WTC11 (cell line): ENCODE measurements at regions not wholly inside any gene's neighbourhood (a gene's known extent, or its start where the extent isn't known, plus 50 kb on each side); places are given as distances from the start of the nearest gene placed in this dataset.

Experiments
- ESRRA ChIP-seq: sonication (generic); formaldehyde crosslinking; IDR thresholded peaks from 2 replicates; pipeline ENCODE4 v1.8.1; 2022; ENCODE audit warnings: mild to moderate bottlenecking, missing genetic modification reagents, borderline replicate concordance
- NFYB ChIP-seq: sonication (generic); formaldehyde crosslinking; conservative IDR thresholded peaks from 2 replicates; pipeline ENCODE4 v1.8.0; 2022; ENCODE audit warnings: low read depth, missing genetic modification reagents
- NR1H2 ChIP-seq: sonication (generic); formaldehyde crosslinking; IDR thresholded peaks from 2 replicates; pipeline ENCODE4 v1.9.0; 2021; ENCODE audit warnings: mild to moderate bottlenecking, moderate library complexity, missing genetic modification reagents
- NR3C1 ChIP-seq: sonication (generic); formaldehyde crosslinking; conservative IDR thresholded peaks from 2 replicates; pipeline ENCODE4 v1.8.1; 2023; ENCODE audit warnings: low read depth, mild to moderate bottlenecking, missing genetic modification reagents
- TEAD4 ChIP-seq: sonication (generic); formaldehyde crosslinking; IDR thresholded peaks from 2 replicates; pipeline ENCODE4 v1.8.0; 2022; ENCODE audit warnings: mild to moderate bottlenecking, missing genetic modification reagents
- TF ChIP-seq, protein P1 (sequence below): sonication (generic); formaldehyde crosslinking; IDR thresholded peaks from 2 replicates; pipeline ENCODE4 v1.8.1; 2023; ENCODE audit warnings: mild to moderate bottlenecking, missing genetic modification reagents, moderate library complexity
- TF ChIP-seq, protein P2 (sequence below): sonication (generic); formaldehyde crosslinking; IDR thresholded peaks from 2 replicates; pipeline ENCODE4 v1.8.0; 2022; ENCODE audit warnings: mild to moderate bottlenecking, missing genetic modification reagents
- TF ChIP-seq, protein P3 (sequence below): sonication (generic); formaldehyde crosslinking; IDR thresholded peaks from 2 replicates; pipeline ENCODE4 v1.8.1; 2022; ENCODE audit warnings: missing genetic modification reagents, borderline replicate concordance
- TF ChIP-seq, protein P4 (sequence below): sonication (generic); formaldehyde crosslinking; IDR thresholded peaks from 2 replicates; pipeline ENCODE4 v1.8.0; 2022; ENCODE audit warnings: mild to moderate bottlenecking, missing genetic modification reagents
- TF ChIP-seq, protein P5 (sequence below): fragments of 200-600 bp; IDR thresholded peaks from 2 replicates; pipeline ENCODE4 v1.8.0; 2022; ENCODE audit warnings: antibody characterized with exemption
- TF ChIP-seq, protein P6 (sequence below): sonication (generic); formaldehyde crosslinking; IDR thresholded peaks from 2 replicates; pipeline ENCODE4 v1.8.0; 2022; ENCODE audit warnings: mild to moderate bottlenecking, missing genetic modification reagents
- TF ChIP-seq, protein P7 (sequence below): fragments of 250-450 bp; sonication (Bioruptor Pico); IDR thresholded peaks from 2 replicates; pipeline ENCODE4 v2.1.2; 2022; ENCODE audit warnings: mild to moderate bottlenecking, moderate library complexity

DNA sequence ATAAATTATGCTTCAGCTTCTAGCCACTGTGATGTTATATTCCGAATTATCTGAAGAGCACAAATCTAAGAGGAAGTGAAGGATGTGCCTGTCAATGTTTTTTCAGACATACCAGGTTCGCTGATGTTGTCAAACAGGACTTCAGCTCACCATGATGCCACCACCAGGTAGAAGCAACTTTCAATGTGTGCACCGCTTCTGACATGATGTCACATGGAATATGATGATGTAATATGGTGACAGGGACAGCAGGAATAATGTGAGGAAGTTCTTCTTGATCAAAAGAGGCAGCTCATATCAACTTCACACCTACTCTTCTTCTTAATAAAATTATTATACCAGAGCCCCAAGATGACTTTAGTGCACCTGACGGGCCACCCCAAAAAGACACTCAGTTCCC, 893.2 kb downstream of the BCL11A start:
- TF ChIP-seq NFYB (CRISPR knock-in tag), result no peak
- TF ChIP-seq, protein P1, sequence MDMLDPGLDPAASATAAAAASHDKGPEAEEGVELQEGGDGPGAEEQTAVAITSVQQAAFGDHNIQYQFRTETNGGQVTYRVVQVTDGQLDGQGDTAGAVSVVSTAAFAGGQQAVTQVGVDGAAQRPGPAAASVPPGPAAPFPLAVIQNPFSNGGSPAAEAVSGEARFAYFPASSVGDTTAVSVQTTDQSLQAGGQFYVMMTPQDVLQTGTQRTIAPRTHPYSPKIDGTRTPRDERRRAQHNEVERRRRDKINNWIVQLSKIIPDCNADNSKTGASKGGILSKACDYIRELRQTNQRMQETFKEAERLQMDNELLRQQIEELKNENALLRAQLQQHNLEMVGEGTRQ (CRISPR knock-in tag), result no peak
- TF ChIP-seq, protein P2, sequence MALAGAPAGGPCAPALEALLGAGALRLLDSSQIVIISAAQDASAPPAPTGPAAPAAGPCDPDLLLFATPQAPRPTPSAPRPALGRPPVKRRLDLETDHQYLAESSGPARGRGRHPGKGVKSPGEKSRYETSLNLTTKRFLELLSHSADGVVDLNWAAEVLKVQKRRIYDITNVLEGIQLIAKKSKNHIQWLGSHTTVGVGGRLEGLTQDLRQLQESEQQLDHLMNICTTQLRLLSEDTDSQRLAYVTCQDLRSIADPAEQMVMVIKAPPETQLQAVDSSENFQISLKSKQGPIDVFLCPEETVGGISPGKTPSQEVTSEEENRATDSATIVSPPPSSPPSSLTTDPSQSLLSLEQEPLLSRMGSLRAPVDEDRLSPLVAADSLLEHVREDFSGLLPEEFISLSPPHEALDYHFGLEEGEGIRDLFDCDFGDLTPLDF, result no peak
- TF ChIP-seq, protein P3, sequence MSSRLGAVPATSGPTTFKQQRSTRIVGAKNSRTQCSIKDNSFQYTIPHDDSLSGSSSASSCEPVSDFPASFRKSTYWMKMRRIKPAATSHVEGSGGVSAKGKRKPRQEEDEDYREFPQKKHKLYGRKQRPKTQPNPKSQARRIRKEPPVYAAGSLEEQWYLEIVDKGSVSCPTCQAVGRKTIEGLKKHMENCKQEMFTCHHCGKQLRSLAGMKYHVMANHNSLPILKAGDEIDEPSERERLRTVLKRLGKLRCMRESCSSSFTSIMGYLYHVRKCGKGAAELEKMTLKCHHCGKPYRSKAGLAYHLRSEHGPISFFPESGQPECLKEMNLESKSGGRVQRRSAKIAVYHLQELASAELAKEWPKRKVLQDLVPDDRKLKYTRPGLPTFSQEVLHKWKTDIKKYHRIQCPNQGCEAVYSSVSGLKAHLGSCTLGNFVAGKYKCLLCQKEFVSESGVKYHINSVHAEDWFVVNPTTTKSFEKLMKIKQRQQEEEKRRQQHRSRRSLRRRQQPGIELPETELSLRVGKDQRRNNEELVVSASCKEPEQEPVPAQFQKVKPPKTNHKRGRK (CRISPR knock-in tag), result no peak
- TF ChIP-seq, protein P4, sequence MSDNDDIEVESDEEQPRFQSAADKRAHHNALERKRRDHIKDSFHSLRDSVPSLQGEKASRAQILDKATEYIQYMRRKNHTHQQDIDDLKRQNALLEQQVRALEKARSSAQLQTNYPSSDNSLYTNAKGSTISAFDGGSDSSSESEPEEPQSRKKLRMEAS (CRISPR knock-in tag), result no peak
- no peak for TF ChIP-seq ESRRA (CRISPR knock-in tag)
- TF ChIP-seq, protein P5, sequence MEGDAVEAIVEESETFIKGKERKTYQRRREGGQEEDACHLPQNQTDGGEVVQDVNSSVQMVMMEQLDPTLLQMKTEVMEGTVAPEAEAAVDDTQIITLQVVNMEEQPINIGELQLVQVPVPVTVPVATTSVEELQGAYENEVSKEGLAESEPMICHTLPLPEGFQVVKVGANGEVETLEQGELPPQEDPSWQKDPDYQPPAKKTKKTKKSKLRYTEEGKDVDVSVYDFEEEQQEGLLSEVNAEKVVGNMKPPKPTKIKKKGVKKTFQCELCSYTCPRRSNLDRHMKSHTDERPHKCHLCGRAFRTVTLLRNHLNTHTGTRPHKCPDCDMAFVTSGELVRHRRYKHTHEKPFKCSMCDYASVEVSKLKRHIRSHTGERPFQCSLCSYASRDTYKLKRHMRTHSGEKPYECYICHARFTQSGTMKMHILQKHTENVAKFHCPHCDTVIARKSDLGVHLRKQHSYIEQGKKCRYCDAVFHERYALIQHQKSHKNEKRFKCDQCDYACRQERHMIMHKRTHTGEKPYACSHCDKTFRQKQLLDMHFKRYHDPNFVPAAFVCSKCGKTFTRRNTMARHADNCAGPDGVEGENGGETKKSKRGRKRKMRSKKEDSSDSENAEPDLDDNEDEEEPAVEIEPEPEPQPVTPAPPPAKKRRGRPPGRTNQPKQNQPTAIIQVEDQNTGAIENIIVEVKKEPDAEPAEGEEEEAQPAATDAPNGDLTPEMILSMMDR, result no peak
- TF ChIP-seq, protein P6, sequence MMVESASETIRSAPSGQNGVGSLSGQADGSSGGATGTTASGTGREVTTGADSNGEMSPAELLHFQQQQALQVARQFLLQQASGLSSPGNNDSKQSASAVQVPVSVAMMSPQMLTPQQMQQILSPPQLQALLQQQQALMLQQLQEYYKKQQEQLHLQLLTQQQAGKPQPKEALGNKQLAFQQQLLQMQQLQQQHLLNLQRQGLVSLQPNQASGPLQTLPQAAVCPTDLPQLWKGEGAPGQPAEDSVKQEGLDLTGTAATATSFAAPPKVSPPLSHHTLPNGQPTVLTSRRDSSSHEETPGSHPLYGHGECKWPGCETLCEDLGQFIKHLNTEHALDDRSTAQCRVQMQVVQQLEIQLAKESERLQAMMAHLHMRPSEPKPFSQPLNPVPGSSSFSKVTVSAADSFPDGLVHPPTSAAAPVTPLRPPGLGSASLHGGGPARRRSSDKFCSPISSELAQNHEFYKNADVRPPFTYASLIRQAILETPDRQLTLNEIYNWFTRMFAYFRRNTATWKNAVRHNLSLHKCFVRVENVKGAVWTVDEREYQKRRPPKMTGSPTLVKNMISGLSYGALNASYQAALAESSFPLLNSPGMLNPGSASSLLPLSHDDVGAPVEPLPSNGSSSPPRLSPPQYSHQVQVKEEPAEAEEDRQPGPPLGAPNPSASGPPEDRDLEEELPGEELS, result no peak
- no peak for TF ChIP-seq NR3C1 (CRISPR knock-in tag)
- TF ChIP-seq TEAD4 (CRISPR knock-in tag), result no peak
- TF ChIP-seq NR1H2 (CRISPR knock-in tag), result no peak
- TF ChIP-seq, protein P7, sequence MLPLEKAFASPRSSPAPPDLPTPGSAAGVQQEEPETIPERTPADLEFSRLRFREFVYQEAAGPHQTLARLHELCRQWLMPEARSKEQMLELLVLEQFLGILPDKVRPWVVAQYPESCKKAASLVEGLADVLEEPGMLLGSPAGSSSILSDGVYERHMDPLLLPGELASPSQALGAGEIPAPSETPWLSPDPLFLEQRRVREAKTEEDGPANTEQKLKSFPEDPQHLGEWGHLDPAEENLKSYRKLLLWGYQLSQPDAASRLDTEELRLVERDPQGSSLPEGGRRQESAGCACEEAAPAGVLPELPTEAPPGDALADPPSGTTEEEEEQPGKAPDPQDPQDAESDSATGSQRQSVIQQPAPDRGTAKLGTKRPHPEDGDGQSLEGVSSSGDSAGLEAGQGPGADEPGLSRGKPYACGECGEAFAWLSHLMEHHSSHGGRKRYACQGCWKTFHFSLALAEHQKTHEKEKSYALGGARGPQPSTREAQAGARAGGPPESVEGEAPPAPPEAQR, result no peak
